GM03348 (cell line): ENCODE measurements at regions not wholly inside any gene's neighbourhood (a gene's known extent, or its start where the extent isn't known, plus 50 kb on each side); places are given as distances from the start of the nearest gene placed in this dataset.

Experiments used
- DNase-seq: peaks from one replicate; pipeline ENCODE4 v3.0.0; 2012; ENCODE audit warnings: low spot score

GRCh38 chr20:39216195-39216594, 254.1 kb downstream of the DHX35 start:
- no peak for DNase-seq

DNA sequence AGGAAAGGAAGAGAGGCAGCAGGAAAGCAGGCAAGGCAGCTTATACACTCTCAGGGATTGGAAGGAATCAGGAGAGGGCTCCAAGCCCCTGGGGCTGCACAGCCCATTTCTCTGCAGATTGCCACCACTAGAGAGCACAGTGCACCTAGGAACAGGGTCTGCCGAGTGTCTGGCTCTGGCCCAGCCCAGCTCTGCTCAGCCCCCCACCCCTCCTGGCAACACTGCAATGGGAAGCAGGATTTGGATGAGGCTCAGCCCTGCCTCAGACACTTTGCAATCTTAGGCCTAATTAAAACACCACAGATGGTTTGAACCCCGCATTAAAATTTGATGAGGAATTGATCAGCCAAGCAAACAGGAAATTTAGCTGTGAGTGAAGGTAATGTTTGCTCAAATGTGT, 252.7 kb downstream of the DHX35 start:
- no peak for DNase-seq

- DNase-seq, result no peak
Measured at GRCh38 chr20:39213476-39214145, 251.5 kb downstream of the DHX35 start.

- no peak for DNase-seq
Measured at GRCh38 chr20:39211060-39211748, 249.1 kb downstream of the DHX35 start.

- DNase-seq, result no peak
Measured at GRCh38 chr20:39210341-39211036, 248.3 kb downstream of the DHX35 start.

- DNase-seq, result no peak
Measured at GRCh38 chr20:39206899-39207564, 244.9 kb downstream of the DHX35 start.

DNA sequence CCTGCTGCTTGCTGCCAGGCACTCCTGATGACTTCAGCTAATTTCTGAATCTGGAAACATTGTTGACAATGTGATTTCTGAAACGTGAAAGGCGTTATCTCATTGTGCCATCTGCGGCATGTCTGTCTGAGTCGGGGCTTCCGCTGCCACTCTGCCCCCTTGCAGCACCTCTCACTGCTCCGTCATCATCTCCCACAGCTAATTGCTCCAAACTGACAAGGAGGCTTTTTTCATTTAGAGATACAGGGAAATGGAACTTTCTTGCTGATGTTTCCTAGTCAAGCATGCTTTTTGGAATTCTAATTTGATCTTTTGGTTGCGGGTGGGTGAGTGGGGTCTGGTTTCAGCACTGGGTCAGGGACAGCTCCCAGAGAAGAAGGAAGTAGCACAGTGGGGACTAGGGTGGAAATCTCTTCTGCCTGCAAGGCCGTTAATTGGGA, 233.5 kb downstream of the DHX35 start:
- DNase-seq, result no peak

GRCh38 chr20:39190666-39191570, 228.8 kb downstream of the DHX35 start:
- DNase-seq, result peak; percentile 12

DNA sequence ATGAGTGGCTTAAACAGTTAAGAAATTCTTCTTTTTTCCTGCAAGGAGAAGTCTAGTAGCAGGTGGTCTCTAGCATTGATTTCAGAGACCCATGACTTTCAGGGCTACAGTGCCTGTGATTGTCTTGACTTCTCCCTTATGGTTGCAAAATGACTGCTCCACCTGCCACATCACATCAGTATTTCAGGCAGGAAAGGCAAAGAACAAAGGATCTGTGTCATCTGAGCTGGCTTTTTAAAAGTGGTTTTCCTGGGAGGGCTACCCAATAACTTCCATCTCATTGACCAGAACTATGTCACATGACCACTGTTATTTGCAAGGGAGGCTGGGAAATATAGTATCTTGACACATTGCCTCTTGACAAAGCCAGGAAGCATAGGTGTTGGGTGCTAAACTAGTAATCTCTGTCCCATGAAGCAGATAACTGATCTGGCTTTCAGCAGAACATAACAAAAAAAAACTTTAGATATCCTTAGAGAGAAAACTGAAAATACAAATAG, 226.2 kb downstream of the DHX35 start:
- DNase-seq, result no peak

DNA sequence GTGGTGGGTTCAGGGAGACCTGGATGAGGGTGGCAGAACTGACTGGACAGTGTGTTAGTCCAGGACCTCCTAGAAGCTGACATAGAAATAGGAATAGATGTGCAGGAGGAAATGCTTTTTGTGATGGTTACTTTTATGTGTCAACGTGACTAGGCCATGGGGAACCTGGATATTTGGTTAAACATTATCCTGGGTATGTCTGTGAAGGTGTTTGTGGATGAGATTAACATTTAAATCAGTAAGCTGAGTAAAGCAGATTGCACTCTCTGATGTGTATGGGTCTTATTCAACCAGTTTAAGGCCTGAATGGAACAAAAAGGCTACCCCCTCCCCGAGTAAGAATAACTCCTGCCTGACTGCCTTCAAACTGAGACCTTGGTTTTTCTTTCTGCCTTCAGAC, 219.3 kb downstream of the DHX35 start:
- DNase-seq, result no peak

- no peak for DNase-seq
Measured at GRCh38 chr20:39176457-39176856, 214.3 kb downstream of the DHX35 start.

DNA sequence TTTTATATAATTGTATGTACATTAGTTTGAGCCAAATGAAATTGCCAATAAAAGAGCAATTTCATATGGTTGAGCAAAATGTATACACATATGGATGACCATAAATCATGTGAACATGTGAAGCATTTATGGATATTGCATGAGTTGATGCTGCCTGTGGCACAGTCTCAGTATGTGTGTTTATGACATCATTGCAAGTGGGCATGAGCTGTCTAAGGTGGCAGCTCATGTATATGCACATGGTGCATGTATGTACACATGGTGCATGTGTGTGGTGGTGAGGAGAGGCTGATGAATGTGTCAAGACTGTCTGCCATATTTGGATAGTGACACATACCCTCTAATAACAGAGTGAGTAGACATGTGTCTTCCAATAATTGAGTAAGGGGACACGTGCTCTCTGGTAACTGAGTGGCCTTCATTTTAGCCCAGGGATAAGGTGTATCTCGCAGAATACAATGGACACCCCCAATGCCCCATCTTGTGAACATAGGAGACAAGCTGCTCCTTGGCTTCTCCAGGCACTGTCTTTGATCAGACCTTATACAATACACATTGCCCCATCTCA, 208.8 kb downstream of the DHX35 start:
- no peak for DNase-seq

DNA sequence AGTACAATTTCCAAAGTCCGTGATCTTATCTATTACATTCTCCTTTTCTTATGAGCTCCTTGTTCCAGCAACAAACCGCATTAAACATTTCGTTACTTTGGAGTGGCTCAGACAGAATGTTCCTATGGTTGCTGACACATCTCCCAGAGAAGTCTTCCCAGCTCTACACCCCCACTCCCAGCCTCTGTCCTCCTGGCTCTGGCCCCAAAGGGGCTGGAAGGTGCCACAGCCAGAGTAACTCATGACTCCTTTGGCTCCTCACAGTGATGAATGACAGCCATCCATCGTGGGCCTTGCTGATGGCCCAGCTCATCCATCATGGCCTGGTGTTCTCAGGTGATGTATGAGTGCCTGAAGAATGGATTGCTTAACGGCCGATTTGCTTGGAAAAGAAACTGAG, 203.0 kb downstream of the DHX35 start:
- no peak for DNase-seq

- DNase-seq, result no peak
Measured at GRCh38 chr20:39164642-39165041, 202.5 kb downstream of the DHX35 start.

DNA sequence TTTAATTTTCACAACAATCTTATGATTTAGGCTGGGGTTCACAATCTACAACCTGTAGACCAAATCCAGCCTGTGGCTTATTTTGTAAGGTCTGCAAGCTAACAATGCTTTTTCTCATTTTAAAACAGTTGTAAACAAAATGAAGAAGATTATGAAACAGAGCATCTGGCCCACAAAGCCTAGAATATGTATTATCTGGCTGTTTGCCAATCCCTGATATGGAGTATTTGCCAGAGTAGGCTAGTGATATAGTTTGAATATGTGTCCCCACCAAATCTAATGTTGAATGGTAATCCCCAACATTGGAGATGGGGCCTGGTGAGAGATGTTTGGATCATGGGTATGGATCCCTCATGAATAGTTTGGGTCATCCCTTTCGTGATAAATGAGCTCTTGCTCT, 201.8 kb downstream of the DHX35 start:
- no peak for DNase-seq

- DNase-seq, result no peak
Measured at GRCh38 chr20:39161900-39162299, 199.8 kb downstream of the DHX35 start.

DNA sequence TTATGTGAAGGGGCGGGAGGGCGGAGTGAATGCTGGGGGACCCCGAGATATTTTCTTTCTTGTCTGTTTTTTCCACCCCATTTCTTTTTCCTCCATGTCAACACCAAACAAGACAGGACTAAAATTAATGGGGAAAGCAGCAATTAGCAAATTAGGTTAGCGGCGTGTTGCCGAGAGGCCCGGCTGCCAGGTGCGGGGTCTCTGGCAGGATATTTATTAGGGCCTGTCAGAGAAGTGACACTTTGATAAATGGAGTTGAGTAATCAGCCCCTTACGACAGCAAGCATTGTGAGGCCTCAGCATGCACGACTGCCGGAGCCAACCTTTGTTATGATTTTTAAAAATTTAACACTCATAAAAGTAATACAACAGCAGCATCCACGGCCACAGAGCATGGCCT, 193.8 kb downstream of the DHX35 start:
- no peak for DNase-seq

- no peak for DNase-seq
Measured at GRCh38 chr20:39152742-39153141, 190.6 kb downstream of the DHX35 start.

DNA sequence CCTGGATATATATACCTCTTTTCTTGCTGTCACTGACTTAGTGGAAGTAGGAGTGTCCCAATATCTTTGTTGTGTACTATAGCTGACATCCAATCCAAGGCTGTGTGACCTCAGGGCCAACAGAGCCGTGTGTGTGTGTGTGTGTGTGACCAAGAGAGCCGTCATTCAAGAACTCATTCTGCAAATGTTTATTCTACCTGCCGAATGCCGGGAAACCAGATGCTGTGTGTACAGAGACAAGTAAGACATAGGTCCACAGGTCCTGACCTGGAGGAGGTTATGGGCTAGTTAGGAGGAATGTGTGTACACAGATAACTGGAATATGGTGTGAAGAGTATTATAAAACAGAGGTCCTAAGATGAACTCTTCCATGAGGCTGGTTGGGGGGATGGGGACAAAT, 190.0 kb downstream of the DHX35 start:
- DNase-seq, result no peak

GRCh38 chr20:39150501-39150900, 188.4 kb downstream of the DHX35 start:
- no peak for DNase-seq

DNA sequence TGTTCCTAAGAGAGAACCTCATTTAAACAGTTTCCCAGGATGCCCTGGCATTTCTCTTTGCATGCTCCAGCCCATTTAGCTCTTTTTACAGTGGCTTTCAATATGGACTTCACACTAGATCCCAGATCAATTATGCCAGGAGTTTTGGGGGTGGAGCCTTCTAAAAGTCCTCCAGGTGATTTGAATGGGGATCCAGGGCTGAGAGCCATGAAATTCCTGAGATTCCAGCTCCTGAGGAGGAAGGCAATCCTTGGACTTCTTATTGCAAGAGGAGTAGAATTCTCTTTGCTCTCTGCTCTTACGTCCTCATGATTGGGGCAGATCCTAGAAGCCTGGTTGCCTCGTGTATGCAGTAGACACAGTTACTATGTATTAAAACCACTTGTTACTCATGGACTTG, 184.2 kb downstream of the DHX35 start:
- DNase-seq, result no peak
